Bronchial epithelial cell (primary cell): ENCODE measurements at regions not wholly inside any gene's neighbourhood (a gene's known extent, or its start where the extent isn't known, plus 50 kb on each side); places are given as distances from the start of the nearest gene placed in this dataset.

Experiments
- DNase-seq: peaks from one replicate; pipeline ENCODE4 v3.0.0-alpha.2; 2010; ENCODE audit warnings: low read depth
- FAIRE-seq: peaks from 2 replicates; lab custom pipeline; 2011; peaks lifted over from hg19 to GRCh38; lab: Jason Lieb, UNC
- H3K27me3 ChIP-seq: 2 replicates; pipeline ENCODE4 v1.5.1; 2011; ENCODE audit warnings: low read length; ENCODE audit not compliant: control insufficient read depth, insufficient read depth
- H3K36me3 ChIP-seq: 2 replicates; pipeline ENCODE4 v1.5.1; 2011; ENCODE audit warnings: low read length; ENCODE audit not compliant: control insufficient read depth, insufficient read depth
- H3K4me3 ChIP-seq: 2 replicates; pipeline ENCODE4 v1.5.1; 2011; ENCODE audit warnings: mild to moderate bottlenecking, low read depth, low read length, control low read depth
- TF ChIP-seq, protein P1 (sequence below): IDR thresholded peaks from 2 replicates; pipeline ENCODE4 v1.5.1; 2011; ENCODE audit warnings: mild to moderate bottlenecking, moderate library complexity, low read length, control low read depth, inconsistent platforms; ENCODE audit not compliant: insufficient read depth, severe bottlenecking

DNA sequence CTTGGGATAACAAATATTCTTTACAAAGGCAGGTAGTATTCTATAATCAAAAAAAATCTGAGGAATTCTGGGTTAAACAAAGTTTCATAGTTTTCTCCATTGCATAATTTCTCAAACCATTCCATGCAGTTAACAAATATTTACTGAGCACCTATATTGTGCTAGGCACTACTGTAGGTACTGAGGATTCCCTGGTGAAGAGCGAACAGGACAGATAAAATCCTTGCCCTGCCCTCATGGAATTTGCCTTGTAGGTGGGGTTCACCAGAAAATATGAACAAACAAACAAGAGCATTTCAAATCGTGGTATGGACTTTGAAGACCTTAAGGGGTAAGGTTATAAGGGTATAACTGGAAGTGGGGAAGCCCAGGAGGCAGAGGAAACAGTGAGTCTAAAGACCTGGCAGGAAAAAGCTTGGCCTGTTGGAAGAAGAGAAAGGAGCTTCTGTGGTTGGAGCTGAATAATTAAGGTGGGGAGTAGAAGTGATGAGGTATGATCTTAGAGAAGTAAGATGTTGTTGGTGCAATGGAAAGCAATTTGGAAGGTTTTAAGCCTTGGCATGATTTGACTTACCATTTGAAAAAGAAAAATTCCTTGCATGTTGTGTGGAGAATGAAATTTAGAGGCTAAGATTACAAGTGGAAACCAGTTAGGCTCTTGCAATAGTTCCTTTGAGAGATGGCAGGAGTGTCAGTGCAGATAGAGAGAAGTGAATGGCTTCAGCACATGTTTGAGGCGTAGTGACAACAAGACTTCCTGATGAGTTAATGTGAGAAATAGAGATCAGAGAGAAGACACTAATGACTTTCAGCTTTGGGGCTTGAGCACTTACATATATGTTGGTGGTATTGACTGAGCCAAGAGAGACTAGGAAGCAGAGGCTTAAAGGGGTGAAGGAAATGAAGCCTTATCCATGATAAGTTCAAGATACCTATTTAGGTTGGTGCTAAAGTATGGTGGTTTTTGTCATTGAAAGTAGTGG lies 55.7 kb upstream of the PICALM start:
- FAIRE-seq (no peak), DNase-seq (no peak)
- Histone ChIP-seq H3K27me3 (no peaks in the 10 kb centered on the region), H3K4me3 (no peak overlapping the region), H3K36me3 (no peaks in the 10 kb centered on the region)
- TF ChIP-seq, protein P1, sequence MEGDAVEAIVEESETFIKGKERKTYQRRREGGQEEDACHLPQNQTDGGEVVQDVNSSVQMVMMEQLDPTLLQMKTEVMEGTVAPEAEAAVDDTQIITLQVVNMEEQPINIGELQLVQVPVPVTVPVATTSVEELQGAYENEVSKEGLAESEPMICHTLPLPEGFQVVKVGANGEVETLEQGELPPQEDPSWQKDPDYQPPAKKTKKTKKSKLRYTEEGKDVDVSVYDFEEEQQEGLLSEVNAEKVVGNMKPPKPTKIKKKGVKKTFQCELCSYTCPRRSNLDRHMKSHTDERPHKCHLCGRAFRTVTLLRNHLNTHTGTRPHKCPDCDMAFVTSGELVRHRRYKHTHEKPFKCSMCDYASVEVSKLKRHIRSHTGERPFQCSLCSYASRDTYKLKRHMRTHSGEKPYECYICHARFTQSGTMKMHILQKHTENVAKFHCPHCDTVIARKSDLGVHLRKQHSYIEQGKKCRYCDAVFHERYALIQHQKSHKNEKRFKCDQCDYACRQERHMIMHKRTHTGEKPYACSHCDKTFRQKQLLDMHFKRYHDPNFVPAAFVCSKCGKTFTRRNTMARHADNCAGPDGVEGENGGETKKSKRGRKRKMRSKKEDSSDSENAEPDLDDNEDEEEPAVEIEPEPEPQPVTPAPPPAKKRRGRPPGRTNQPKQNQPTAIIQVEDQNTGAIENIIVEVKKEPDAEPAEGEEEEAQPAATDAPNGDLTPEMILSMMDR = no peak

DNA sequence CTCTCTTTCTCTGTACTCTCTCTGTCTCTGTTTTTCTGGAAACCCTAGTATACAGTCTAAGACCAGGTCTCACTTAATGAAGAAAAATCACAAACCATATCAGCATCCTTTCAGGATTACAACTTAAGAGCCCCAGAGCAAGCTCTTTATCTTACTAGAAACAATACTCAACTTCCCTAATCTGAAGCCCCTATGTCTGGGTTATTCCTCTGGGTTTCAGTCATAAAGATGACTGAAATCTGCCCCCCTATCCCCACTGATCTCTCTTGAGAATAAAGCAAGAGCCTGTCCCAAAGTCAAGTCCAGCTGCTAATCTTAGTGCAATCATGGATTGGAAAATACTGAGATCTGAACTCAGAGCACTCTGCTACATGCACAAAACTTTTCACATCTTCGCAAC lies 53.9 kb upstream of the PICALM start:
- no peaks in the 10 kb centered on the region for H3K36me3 ChIP-seq
- H3K27me3 ChIP-seq = no peaks in the 10 kb centered on the region
- DNase-seq (no peak), FAIRE-seq (no peak)
- no peak overlapping the region for H3K4me3 ChIP-seq
- TF ChIP-seq, protein P1 = no peak

- TF ChIP-seq, protein P1 = no peak
- H3K36me3 ChIP-seq = no peaks in the 10 kb centered on the region
- H3K4me3 ChIP-seq = no peak overlapping the region
- no peaks in the 10 kb centered on the region for H3K27me3 ChIP-seq
- DNase-seq = no peak
- no peak for FAIRE-seq
Measured at GRCh38 chr11:86120807-86121206, 51.9 kb upstream of the PICALM start.

DNA sequence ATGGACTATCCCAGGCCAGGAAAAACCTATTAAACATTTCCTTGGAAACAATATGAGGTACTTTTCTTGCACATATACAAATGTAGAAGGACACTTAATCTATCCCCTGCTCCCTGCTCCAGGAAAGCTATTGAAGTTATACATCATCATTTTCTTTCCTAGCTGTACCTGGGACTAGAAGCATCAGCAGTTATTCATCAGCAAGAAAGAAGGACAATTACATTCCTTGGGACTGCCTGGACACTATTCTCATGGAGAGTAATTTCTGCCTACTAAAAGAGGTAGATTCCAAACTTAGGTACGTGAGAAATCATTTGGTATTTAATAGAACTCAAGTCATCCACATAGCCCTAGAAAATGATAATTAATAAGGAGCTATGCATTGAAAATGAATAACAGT lies 51.0 kb upstream of the PICALM start:
- TF ChIP-seq, protein P1 = no peak
- no peak for FAIRE-seq
- no peak overlapping the region for H3K4me3 ChIP-seq

DNA sequence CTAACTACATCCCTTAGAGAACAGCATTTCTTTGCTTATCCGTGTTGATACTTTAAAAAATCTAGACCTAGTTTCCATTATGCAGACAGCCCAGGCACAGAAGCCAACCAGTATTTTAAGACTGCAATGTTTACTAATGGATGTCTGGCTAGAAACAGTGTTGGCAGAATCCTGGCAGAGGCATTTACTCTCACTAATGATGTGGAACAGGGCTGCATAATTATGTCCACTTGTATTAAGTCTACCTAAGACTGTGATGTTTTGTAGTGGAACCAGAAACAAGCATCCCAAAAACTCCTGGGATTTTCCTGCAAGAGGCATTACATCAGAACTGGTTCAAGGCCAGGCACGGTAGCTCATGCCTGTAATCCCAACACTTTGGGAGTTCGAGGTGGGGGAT lies 50.2 kb upstream of the PICALM start:
- Histone ChIP-seq H3K36me3 (no peaks in the 10 kb centered on the region), H3K27me3 (no peaks in the 10 kb centered on the region), H3K4me3 (no peak overlapping the region)
- TF ChIP-seq, protein P1 = no peak
- no peak for DNase-seq
- FAIRE-seq = no peak

More for the DNA sequence above, 51.0 kb upstream of the PICALM start:
- no peak for DNase-seq
- no peaks in the 10 kb centered on the region for H3K27me3 ChIP-seq
- no peaks in the 10 kb centered on the region for H3K36me3 ChIP-seq
